Prostate gland (tissue), 2 donors: ENCODE measurements at regions not wholly inside any gene's neighbourhood (a gene's known extent, or its start where the extent isn't known, plus 50 kb on each side); places are given as distances from the start of the nearest gene placed in this dataset.
A peak's percentile ranks its signal among the peaks of the same experiment; 100 is the strongest.

ENCODE experiments used
- DNase-seq: peaks from one replicate; pipeline ENCODE4 v3.0.0-alpha.2; 2019; ENCODE audit warnings: low spot score
- H3K27ac ChIP-seq, 2 donors: fragments of 200-600 bp; sonication (generic); 2 replicates each; pipeline ENCODE4 v1.5.1; 2017 to 2019
- H3K27me3 ChIP-seq: fragments of 200-600 bp; sonication (generic); replicated peaks from 2 replicates; pipeline ENCODE4 v1.5.1; 2019; ENCODE audit not compliant: insufficient read depth
- H3K36me3 ChIP-seq, 2 donors: fragments of 200-600 bp; sonication (generic); 1 replicate in 1 of 2; 2 replicates in 1 of 2; pipeline versions ENCODE4 v1.5.1 to v1.8.1; 2017 to 2019
- H3K4me1 ChIP-seq: fragments of 200-600 bp; sonication (generic); replicated peaks from 2 replicates; pipeline ENCODE4 v1.5.1; 2019
- H3K4me3 ChIP-seq, 2 donors: fragments of 200-600 bp; sonication (generic); 2 replicates each; pipeline ENCODE4 v1.5.1; 2017 to 2019
- H3K9me3 ChIP-seq: fragments of 200-600 bp; sonication (generic); 2 replicates; pipeline ENCODE4 v1.5.1; 2017
- CTCF ChIP-seq, 4 experiments: fragments of 200-600 bp in 2 of 4; fragments of 450-650 bp in 2 of 4; sonication (generic) in 2 of 4; IDR thresholded peaks; 1 replicate in 3 of 4; 2 replicates in 1 of 4; pipeline ENCODE4 v1.5.1; 2016 to 2019; ENCODE audit warnings: antibody characterized with exemption in 4 of 4, mild to moderate bottlenecking in 2 of 4, moderate library complexity in 2 of 4
- POLR2A ChIP-seq: fragments of 450-650 bp; IDR thresholded peaks from one replicate; pipeline ENCODE4 v1.6.1; 2016; ENCODE audit warnings: antibody characterized with exemption, mild to moderate bottlenecking
- POLR2AphosphoS5 ChIP-seq: sonication (generic); formaldehyde crosslinking; IDR thresholded peaks from one replicate; pipeline ENCODE4 v1.6.1; 2017; ENCODE audit warnings: antibody characterized with exemption
- WGBS: methylation state at CpG from one replicate; pipeline ENCODE4 v1.1.5; 2018; 5-methylcytosine and 5-hydroxymethylcytosine counted together
- intact Hi-C: fragments of 100-400 bp; cut with DNase I; formaldehyde crosslinking; loops from one replicate; pipeline ENCODE4 v1.14.2; 2022

GRCh38 chr10:124217906-124218804 is 124.8 kb upstream of the CHST15 start:
- Histone ChIP-seq H3K4me3 (no peak overlapping the region), H3K27me3 (no peaks in the 10 kb centered on the region), H3K27ac (no peak overlapping the region), H3K9me3 (no peaks in the 10 kb centered on the region), H3K36me3 (no peaks in the 10 kb centered on the region), H3K4me1 (no peaks in the 10 kb centered on the region)
- intact Hi-C loops = no loop called here
- no peak for TF ChIP-seq POLR2AphosphoS5
- peak in 1 of 4 experiments; percentile 22 for TF ChIP-seq CTCF (IDR thresholded peaks at IDR 0.05)
- peak; percentile 13 for DNase-seq
- 37% methylated on average over 12 of the region's 12 CpGs for WGBS

- H3K27me3 ChIP-seq = no peaks in the 10 kb centered on the region
- 87% methylated on average over 9 of the region's 9 CpGs for WGBS
- no peaks in the 10 kb centered on the region for H3K4me1 ChIP-seq
- no peak for DNase-seq
- no peak overlapping the region for H3K4me3 ChIP-seq
- TF ChIP-seq POLR2AphosphoS5 (no peak), CTCF (IDR thresholded peaks at IDR 0.05) (no peak), POLR2A (no peak)
- H3K9me3 ChIP-seq = no peaks in the 10 kb centered on the region
- H3K36me3 ChIP-seq = no peaks in the 10 kb centered on the region
- intact Hi-C loops = no loop called here
- no peak overlapping the region for H3K27ac ChIP-seq
Observed at GRCh38 chr10:124217031-124217430, 123.6 kb upstream of the CHST15 start.

DNA sequence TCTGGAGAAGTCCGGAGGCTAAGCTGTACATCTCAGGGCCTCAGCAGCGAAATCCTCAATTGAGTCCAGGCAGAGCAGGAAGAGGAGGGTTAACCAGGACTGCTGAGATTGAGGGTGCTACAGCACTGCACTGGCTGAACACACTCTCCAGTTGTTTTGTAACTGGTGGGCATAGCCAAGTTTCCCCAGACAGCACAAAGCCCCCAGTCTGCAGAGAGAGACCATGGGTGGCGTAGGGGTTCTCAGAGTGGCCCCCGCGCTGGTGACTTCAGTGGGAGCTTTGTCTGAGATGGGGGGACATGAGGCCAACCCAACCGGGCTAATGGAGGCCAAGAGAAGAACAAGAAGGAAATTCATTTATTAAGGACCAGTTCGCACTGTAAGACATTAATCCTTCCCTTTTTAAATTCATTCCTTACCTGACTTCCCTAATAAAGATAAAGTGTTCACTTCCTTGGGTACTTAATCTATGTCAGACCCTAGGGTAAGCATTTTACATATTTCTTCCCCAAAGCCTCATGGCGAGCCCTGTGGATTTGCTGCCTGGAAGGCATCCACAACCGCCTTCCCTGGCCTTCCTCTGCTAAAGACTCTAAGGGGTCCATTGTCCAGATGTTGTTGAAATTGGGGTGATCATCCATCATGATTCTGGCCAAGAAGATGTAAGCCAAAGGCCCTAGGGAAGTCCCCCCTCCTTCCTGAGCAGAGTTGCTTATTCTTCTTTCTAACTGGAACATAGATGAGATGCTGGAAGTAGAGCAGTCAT is 121.4 kb upstream of the CHST15 start:
- TF ChIP-seq CTCF (IDR thresholded peaks at IDR 0.05) (no peak), POLR2AphosphoS5 (no peak), POLR2A (no peak)
- Histone ChIP-seq H3K4me1 (no peaks in the 10 kb centered on the region), H3K36me3 (no peaks in the 10 kb centered on the region), H3K27me3 (no peaks in the 10 kb centered on the region), H3K27ac (no peak overlapping the region), H3K4me3 (no peak overlapping the region), H3K9me3 (no peaks in the 10 kb centered on the region)
- intact Hi-C loops = no loop called here
- 98% methylated on average over 9 of the region's 9 CpGs for WGBS
- no peak for DNase-seq

GRCh38 chr10:124213899-124214510 is 120.6 kb upstream of the CHST15 start:
- TF ChIP-seq POLR2AphosphoS5 (no peak), CTCF (IDR thresholded peaks at IDR 0.05) (no peak), POLR2A (no peak)
- H3K27ac ChIP-seq = no peak overlapping the region
- DNase-seq = no peak
- no peaks in the 10 kb centered on the region for H3K36me3 ChIP-seq
- no peaks in the 10 kb centered on the region for H3K9me3 ChIP-seq
- WGBS = 82% methylated on average over 9 of the region's 9 CpGs
- intact Hi-C loops = no loop called here
- H3K27me3 ChIP-seq = no peaks in the 10 kb centered on the region
- H3K4me1 ChIP-seq = no peaks in the 10 kb centered on the region
- H3K4me3 ChIP-seq = no peak overlapping the region
